HK-2 (cell line): ENCODE measurements at regions not wholly inside any gene's neighbourhood (a gene's known extent, or its start where the extent isn't known, plus 50 kb on each side); places are given as distances from the start of the nearest gene placed in this dataset.

Source experiments
- DNase-seq: peaks from one replicate; pipeline ENCODE4 v3.0.0-alpha.2; 2018; ENCODE audit not compliant: unreplicated experiment

- DNase-seq, result no peak
These were observed 481.0 kb upstream of the KLF6 start for GRCh38 chr10:4265964-4266363.

- DNase-seq, result no peak
These were observed 479.3 kb upstream of the KLF6 start for GRCh38 chr10:4264209-4264865.

- DNase-seq, result no peak
These were observed 478.6 kb upstream of the KLF6 start for GRCh38 chr10:4263601-4263921.

GRCh38 chr10:4262870-4263600, 478.0 kb upstream of the KLF6 start:
- DNase-seq, result no peak

- no peak for DNase-seq
These were observed 477.4 kb upstream of the KLF6 start for GRCh38 chr10:4262449-4262848.

- no peak for DNase-seq
These were observed 475.6 kb upstream of the KLF6 start for GRCh38 chr10:4260483-4261124.

- no peak for DNase-seq
These were observed 473.0 kb upstream of the KLF6 start for GRCh38 chr10:4257939-4258465.

GRCh38 chr10:4256971-4257370, 472.0 kb upstream of the KLF6 start:
- no peak for DNase-seq

GRCh38 chr10:4255751-4256150, 470.7 kb upstream of the KLF6 start:
- DNase-seq, result no peak

GRCh38 chr10:4254101-4254994, 469.3 kb upstream of the KLF6 start:
- DNase-seq, result no peak

- no peak for DNase-seq
These were observed 467.7 kb upstream of the KLF6 start for GRCh38 chr10:4252701-4253100.

GRCh38 chr10:4250587-4250887, 465.5 kb upstream of the KLF6 start:
- no peak for DNase-seq

GRCh38 chr10:4249841-4250586, 465.0 kb upstream of the KLF6 start:
- DNase-seq, result no peak

GRCh38 chr10:4247379-4247778, 462.4 kb upstream of the KLF6 start:
- DNase-seq, result no peak

- DNase-seq, result no peak
These were observed 461.9 kb upstream of the KLF6 start for GRCh38 chr10:4246881-4247358.

GRCh38 chr10:4243651-4244050, 458.6 kb upstream of the KLF6 start:
- no peak for DNase-seq

GRCh38 chr10:4243169-4243568, 458.2 kb upstream of the KLF6 start:
- no peak for DNase-seq

GRCh38 chr10:4242561-4243035, 457.6 kb upstream of the KLF6 start:
- no peak for DNase-seq

GRCh38 chr10:4241724-4242345, 456.8 kb upstream of the KLF6 start:
- DNase-seq, result no peak

- no peak for DNase-seq
These were observed 455.7 kb upstream of the KLF6 start for GRCh38 chr10:4240608-4241197.
